Fibroblast of lung (primary cell): ENCODE measurements at regions not wholly inside any gene's neighbourhood (a gene's known extent, or its start where the extent isn't known, plus 50 kb on each side); places are given as distances from the start of the nearest gene placed in this dataset.

Source experiments
- CTCF ChIP-seq, 2 donors: IDR thresholded peaks in 1 of 2; conservative IDR thresholded peaks in 1 of 2; 1 replicate in 1 of 2; 2 replicates in 1 of 2; pipeline ENCODE4 v1.5.1; 2011 to 2012; ENCODE audit warnings: low read length in 2 of 2, control low read depth in 1 of 2, inconsistent platforms in 1 of 2, low read depth in 1 of 2, mild to moderate bottlenecking in 1 of 2
- EZH2 ChIP-seq: IDR thresholded peaks from 2 replicates; pipeline ENCODE4 v1.5.1; 2012; ENCODE audit warnings: low read length, control low read depth, mild to moderate bottlenecking; ENCODE audit errors: missing control alignments

GRCh38 chr11:109018639-109019038, 353.8 kb downstream of the DDX10 start:
- no peak for TF ChIP-seq CTCF (conservative IDR thresholded peaks at IDR 0.05 in 1 of 2, IDR thresholded peaks at IDR 0.05 in 1 of 2; ENCODE audit: low read depth in 1 of 2, low read length in 2 of 2)
- TF ChIP-seq EZH2: no peak
